Left colon (tissue), 2 donors: ENCODE measurements at regions not wholly inside any gene's neighbourhood (a gene's known extent, or its start where the extent isn't known, plus 50 kb on each side); places are given as distances from the start of the nearest gene placed in this dataset.
"Not testable (repeated sequence)": the region's sequence is repeated elsewhere in the genome, so short reads cannot be mapped to it uniquely, and the experiment has no call there.

Experiments
- ATAC-seq: fragments of 200-7000 bp; cut with Tn5 transposase; one replicate; pipeline ENCODE4 v1.9.1; 2020; ENCODE audit warnings: mild to moderate bottlenecking, moderate library complexity
- DNase-seq, 2 donors: peaks; one replicate each; pipeline ENCODE4 v3.0.0-alpha.2; 2020
- intact Hi-C, 2 donors: fragments of 100-400 bp; cut with DNase I in 1 of 2; cut with micrococcal nuclease in 1 of 2; formaldehyde crosslinking; loops; one replicate each; pipeline versions ENCODE4 v1.11.2 to v1.14.0; 2022; cut with DNase I, micrococcal nuclease
- donor health status: DM: no; HTN: no; CAD: no.
- donor health status: DM: yes; HTN: yes; CAD: no.

DNA sequence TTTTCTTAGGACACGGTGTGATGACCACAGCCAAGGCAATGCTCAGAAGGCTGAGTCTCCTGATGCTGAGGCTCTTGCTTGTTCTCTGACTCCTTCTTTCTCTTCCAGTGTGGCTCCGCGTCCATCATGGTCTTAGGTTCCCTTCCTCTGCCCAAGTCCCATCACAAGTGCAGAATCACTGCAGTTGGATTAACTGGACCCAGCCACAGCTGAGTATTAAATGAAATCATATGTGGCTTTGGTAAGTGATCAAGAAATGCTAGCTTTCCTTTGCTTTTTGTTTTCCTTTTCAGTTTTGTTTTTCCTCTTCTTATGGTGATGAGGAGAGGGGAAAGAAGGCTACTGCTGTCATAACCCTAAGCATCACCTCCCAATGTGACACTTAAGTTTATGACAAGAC lies 375.8 kb downstream of the INSIG2 start:
- ATAC-seq (no peak), DNase-seq (no peak)
- intact Hi-C loops, result no loop called here

- ATAC-seq (no peak), DNase-seq (no peak)
- intact Hi-C loops, result no loop called here
These were observed 372.2 kb downstream of the INSIG2 start for GRCh38 chr2:118460425-118460824.

DNA sequence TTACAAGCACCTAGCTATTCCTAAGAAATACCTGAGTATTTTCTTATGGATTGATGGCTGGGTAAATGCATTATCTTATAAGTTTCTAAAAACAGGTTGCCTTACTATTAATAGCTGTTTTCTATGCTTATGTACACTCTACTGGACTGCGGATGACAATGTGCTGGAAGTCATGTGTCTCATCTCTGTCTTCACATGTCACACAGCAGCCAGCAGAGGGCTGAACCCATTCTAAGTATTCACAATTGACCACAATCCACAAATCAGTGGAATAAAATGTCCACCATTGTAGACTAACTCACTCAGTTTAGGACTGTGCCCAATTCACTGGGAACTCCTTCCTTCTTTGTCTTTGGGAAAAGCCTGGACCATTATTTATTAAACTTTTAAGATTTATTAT lies 371.2 kb downstream of the INSIG2 start:
- no peak for DNase-seq
- ATAC-seq, result no peak

DNA sequence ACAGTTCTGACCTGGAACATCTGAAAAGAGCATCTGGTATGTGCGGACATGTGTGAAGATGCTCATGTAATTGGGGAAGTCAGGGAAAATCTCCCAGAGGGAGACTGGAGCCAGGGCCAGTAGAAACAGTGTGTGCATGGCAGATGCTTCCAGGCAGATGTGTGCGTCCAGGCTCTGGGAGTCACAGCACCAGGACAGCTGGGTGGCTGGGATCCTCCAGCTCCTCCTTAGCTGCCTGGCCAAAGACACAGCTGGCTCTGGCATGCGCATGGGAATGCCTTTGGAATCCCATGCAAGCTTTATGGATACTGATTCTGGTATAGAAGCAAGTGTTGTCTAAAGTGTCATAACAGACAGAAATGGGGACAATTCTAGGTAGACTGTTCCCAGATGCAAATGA lies 369.7 kb downstream of the INSIG2 start:
- intact Hi-C loops, result no loop called here
- ATAC-seq (no peak), DNase-seq (no peak)

More for the DNA sequence above, 371.2 kb downstream of the INSIG2 start:
- intact Hi-C loops, result no loop called here

GRCh38 chr2:118449401-118449800 lies 361.1 kb downstream of the INSIG2 start:
- intact Hi-C loops, result no loop called here
- ATAC-seq (no peak), DNase-seq (no peak)

- no peak for ATAC-seq
These were observed 355.3 kb downstream of the INSIG2 start for GRCh38 chr2:118443596-118443995.

GRCh38 chr2:118442996-118443553 lies 354.8 kb downstream of the INSIG2 start:
- no peak for DNase-seq
- ATAC-seq, result no peak
- intact Hi-C loops, result no loop called here

More at GRCh38 chr2:118443596-118443995, 355.3 kb downstream of the INSIG2 start:
- DNase-seq, result no peak
- intact Hi-C loops, result no loop called here

- ATAC-seq, result no peak
- intact Hi-C loops, result no loop called here
- no peak for DNase-seq
These were observed 353.8 kb downstream of the INSIG2 start for GRCh38 chr2:118442046-118442445.

DNA sequence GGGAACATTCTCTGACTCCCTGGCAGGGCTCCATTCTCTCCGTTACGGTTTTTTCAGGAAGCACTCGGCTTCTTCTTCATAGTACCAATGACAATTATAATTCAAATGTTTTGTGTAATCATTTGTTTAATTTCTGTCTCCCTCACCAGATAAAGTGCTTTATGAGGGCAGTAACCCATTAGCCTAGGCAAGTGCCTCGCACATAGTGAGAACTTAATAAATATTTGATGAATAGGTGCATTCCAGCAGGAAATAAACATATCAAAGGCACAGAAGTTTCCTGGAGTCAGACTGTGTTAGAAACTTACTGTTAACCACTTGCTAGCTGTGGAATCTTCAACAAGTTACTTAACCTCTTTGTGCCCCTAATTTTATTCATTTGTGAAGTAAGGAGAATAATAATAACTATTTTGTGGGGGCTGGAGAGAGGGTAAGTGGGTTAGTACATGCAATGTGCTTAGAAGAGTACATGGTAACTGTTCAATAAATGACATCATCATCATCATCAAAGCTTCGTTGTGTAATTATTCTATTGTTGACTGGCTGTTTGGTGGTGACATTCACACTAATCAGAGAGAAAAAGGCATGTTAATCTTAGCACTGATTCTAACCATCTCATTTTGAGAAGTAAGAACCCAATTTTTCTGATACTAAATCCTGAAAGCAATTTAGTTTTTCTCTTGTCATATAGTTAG lies 352.3 kb downstream of the INSIG2 start:
- ATAC-seq, result no peak
- intact Hi-C loops, result no loop called here
- DNase-seq, result no peak

GRCh38 chr2:118437501-118437900 lies 349.2 kb downstream of the INSIG2 start:
- intact Hi-C loops, result no loop called here
- no peak for DNase-seq
- ATAC-seq, result no peak

DNA sequence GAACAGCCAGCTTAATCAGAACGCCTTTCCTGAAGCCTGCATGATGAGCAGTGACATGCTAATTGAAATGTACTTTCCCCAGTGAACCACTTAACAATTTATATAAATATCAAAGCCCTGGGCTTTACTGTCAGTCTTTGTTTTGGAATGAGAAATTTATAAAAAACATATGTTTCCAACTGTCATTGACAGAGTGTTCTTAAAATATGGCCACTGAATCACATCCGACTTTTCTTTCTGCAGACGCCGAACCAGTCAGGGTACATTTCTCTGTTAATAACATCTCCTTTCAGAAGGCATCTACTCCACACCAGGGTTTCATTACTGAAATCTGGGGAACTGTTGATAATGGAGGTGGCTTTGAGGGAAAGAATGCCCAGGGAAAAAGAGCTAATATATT lies 343.7 kb downstream of the INSIG2 start:
- intact Hi-C loops, result no loop called here
- DNase-seq (no peak), ATAC-seq (no peak)

DNA sequence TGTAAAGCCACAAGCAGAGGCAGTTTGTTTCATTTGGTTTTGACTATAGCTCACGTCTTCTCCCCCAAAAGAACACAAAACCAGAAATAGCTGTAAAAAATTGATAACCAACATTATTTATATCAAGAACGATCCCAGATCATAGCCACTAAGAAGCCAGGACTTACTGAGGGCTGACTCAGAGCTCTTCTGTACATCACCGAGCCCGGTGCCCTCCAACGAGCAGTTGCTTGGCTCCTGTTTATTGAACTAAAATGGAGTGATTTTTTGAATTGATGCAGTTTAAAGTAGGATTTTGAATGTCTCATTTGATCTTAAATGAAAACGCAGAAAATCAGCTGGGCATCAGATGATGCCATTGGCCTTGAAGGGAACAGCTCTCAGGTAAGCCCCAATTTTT lies 343.3 kb downstream of the INSIG2 start:
- ATAC-seq (no peak), DNase-seq (no peak)
- intact Hi-C loops, result no loop called here

DNA sequence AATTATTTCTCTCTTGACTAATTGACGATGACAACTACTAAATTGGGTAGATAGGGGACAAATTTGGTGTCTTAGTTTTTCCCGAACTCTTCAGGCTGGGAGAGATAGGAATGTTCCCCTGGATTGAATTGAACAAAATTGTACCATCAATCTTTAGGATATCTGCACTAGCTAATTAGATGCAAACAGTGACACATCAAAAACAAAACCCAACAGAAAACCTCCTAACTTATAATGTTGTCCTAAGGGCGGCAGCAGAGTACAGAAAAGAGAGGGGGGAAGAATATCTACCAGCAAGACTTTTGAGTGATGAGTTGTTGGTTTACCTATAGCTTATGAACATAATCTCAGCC lies 342.9 kb downstream of the INSIG2 start:
- ATAC-seq (no peak), DNase-seq (no peak)
- intact Hi-C loops, result no loop called here

DNA sequence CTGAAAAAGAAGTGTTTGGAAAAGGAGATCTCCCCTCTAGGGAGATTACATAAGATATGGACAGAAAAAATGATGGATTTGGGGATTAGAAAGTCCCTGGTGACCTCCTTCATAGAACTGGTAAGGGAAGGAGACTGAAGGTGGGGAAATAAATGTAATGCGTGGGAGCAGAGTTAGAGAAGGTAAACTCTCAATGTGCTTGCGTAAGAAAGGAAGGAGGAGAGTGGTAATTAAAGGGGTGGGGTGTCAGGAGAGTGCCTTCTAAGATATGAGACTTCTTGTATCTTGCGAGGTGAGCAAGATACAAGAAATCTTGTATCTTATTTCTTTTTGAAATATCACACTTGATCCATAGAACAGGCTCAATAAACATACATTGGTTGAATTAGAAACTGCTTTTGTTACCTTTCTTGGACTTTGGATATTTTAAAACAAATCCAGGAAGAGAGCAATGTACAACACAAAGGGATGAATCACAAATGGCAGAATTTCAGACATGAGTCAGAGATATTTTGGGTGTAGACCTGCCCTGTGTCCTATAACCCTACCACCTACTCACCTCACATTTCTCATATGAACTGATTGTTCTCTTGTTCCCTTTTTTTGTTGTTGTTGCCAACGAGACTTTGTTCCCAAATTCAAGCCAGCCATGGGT lies 342.4 kb downstream of the INSIG2 start:
- intact Hi-C loops, result no loop called here
- DNase-seq, result no peak
- peak; percentile 72 for ATAC-seq

- no peak for DNase-seq
- no peak for ATAC-seq
- intact Hi-C loops, result no loop called here
These were observed 336.9 kb downstream of the INSIG2 start for GRCh38 chr2:118425191-118425590.

GRCh38 chr2:118423776-118424175 lies 335.5 kb downstream of the INSIG2 start:
- ATAC-seq (no peak), DNase-seq (no peak)
- intact Hi-C loops, result no loop called here

- ATAC-seq, result no peak
- intact Hi-C loops, result no loop called here
- no peak for DNase-seq
These were observed 333.4 kb downstream of the INSIG2 start for GRCh38 chr2:118421648-118422047.

GRCh38 chr2:118417406-118418120 lies 329.3 kb downstream of the INSIG2 start:
- ATAC-seq, result no peak
- no peak for DNase-seq
- intact Hi-C loops, result no loop called here

DNA sequence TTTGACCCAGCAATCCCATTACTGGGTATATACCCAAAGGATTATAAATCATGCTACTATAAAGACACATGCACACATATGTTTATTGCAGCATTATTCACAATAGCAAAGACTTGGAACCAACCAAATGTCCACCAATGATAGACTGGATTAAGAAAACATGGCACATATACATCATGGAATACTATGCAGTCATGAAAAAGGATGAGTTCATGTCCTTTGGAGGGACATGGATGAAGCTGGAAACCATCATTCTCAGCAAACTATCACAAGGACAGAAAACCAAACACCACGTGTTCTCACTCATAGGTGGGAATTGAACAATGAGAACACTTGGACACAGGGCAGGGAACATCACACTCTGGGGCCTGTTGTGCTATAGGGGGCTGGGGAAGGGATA lies 326.9 kb downstream of the INSIG2 start:
- not testable (repeated sequence) for ATAC-seq, DNase-seq

More for the DNA sequence above, 326.9 kb downstream of the INSIG2 start:
- intact Hi-C loops, result not testable (repeated sequence)
